SJCRH30 (cell line): ENCODE measurements at regions not wholly inside any gene's neighbourhood (a gene's known extent, or its start where the extent isn't known, plus 50 kb on each side); places are given as distances from the start of the nearest gene placed in this dataset.

Source experiments
- DNase-seq, 2 experiments: peaks; one replicate each; pipeline ENCODE4 v3.0.0-alpha.2; 2015 to 2020
- H3K27ac ChIP-seq: fragments of 250-450 bp; sonication (Bioruptor Pico); 2 replicates; pipeline ENCODE4 v1.5.1; 2020; ENCODE audit warnings: mild to moderate bottlenecking, moderate library complexity
- H3K27me3 ChIP-seq: fragments of 250-450 bp; sonication (Bioruptor Pico); 2 replicates; pipeline ENCODE4 v1.5.1; 2020; ENCODE audit warnings: mild to moderate bottlenecking, moderate library complexity
- H3K36me3 ChIP-seq: fragments of 250-450 bp; sonication (Bioruptor Pico); 2 replicates; pipeline ENCODE4 v1.5.1; 2020; ENCODE audit warnings: mild to moderate bottlenecking, moderate library complexity
- H3K4me1 ChIP-seq: fragments of 250-450 bp; sonication (Bioruptor Pico); 2 replicates; pipeline ENCODE4 v1.5.1; 2020; ENCODE audit warnings: mild to moderate bottlenecking, moderate library complexity
- H3K4me3 ChIP-seq: fragments of 250-450 bp; sonication (Bioruptor Pico); 2 replicates; pipeline ENCODE4 v1.5.1; 2020; ENCODE audit warnings: mild to moderate bottlenecking, moderate library complexity
- H3K9me3 ChIP-seq: fragments of 250-450 bp; sonication (Bioruptor Pico); replicated peaks from 2 replicates; pipeline ENCODE4 v1.5.1; 2020; ENCODE audit warnings: mild to moderate bottlenecking, moderate library complexity

- Histone ChIP-seq H3K9me3 (no peaks in the 10 kb centered on the region), H3K27ac (peak overlapping the region; percentile 94), H3K4me3 (peak overlapping the region; percentile 60), H3K4me1 (peaks cover 3% of the 10 kb centered on the region; the same call in 1 of the 2 replicates), H3K36me3 (no peaks in the 10 kb centered on the region), H3K27me3 (no peaks in the 10 kb centered on the region)
- DNase-seq, result peak; percentile 92 to 94
Observed at GRCh38 chr20:22652681-22653588, 68.6 kb upstream of the FOXA2 start.

DNA sequence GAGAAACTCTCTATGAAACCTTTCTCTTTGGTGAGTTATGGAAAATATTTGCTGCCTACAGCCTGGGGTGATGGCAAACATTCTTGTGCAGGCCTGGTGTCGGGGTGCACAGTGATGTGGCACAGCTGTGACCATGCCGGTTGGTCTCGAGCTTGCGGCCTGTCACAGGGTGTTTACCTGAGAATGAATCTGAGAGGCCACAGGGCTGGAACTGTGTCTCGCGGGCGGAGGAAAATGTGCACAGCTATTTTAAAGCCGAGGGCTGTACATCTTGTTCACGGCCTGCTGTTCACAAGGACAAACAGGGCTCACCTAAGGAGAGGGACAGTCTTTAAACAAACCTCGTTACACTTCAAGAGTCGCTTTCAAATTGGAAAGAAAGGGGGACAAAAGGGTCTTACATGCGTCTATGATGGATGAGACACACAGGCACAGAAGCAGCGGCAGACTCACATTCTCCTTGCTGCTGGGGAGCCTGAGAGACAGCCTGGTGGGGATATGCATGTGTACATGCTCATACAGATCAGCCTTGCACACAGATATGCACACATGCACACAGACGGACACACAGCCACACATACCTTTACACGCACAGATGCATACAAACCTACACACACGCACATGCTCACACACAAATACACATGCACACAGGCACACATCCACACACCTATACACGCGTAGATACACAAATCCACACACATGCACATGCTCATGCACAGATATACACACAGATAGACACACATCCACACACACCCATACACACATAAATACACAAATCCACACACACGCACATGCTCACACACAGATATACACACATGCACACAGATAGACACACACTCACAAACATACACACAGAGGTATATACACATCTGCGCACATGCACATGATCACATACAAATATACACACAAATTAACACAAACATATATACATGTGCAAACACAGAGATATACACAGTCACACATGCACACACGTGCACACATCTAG is 69.6 kb upstream of the FOXA2 start:
- Histone ChIP-seq H3K36me3 (no peaks in the 10 kb centered on the region), H3K27me3 (no peaks in the 10 kb centered on the region), H3K4me3 (peak overlapping the region; percentile 60), H3K27ac (peak overlapping the region; percentile 94), H3K4me1 (peaks cover 3% of the 10 kb centered on the region; the same call in 1 of the 2 replicates), H3K9me3 (no peaks in the 10 kb centered on the region)
- DNase-seq, result peak; percentile 60

GRCh38 chr20:22663528-22664025 is 79.2 kb upstream of the FOXA2 start:
- H3K27me3 ChIP-seq, result no peaks in the 10 kb centered on the region
- DNase-seq, result no peak

GRCh38 chr20:22667198-22667597 is 82.8 kb upstream of the FOXA2 start:
- no peaks in the 10 kb centered on the region for H3K27me3 ChIP-seq
- H3K4me1 ChIP-seq, result no peaks in the 10 kb centered on the region
- H3K27ac ChIP-seq, result no peak overlapping the region
- no peaks in the 10 kb centered on the region for H3K36me3 ChIP-seq
- peaks cover 3% of the 10 kb centered on the region; the same call in 1 of the 2 replicates for H3K9me3 ChIP-seq
- H3K4me3 ChIP-seq, result no peak overlapping the region
- DNase-seq, result no peak

More at GRCh38 chr20:22663528-22664025, 79.2 kb upstream of the FOXA2 start:
- no peak overlapping the region for H3K27ac ChIP-seq
- no peaks in the 10 kb centered on the region for H3K36me3 ChIP-seq
- no peaks in the 10 kb centered on the region for H3K4me1 ChIP-seq
- no peak overlapping the region for H3K4me3 ChIP-seq
- 0 out of 2 replicates have a peak, but pooled peaks cover under 1% of the 10 kb centered on the region for H3K9me3 ChIP-seq

GRCh38 chr20:22672191-22672590 is 87.8 kb upstream of the FOXA2 start:
- no peaks in the 10 kb centered on the region for H3K36me3 ChIP-seq
- no peak overlapping the region for H3K27ac ChIP-seq
- no peak for DNase-seq
- H3K4me1 ChIP-seq, result 0 out of 2 replicates have a peak, but pooled peaks cover 3% of the 10 kb centered on the region
- H3K9me3 ChIP-seq, result peaks cover 3% of the 10 kb centered on the region; the same call in 1 of the 2 replicates
- H3K4me3 ChIP-seq, result no peak overlapping the region
- no peaks in the 10 kb centered on the region for H3K27me3 ChIP-seq

- Histone ChIP-seq H3K4me1 (0 out of 2 replicates have a peak, but pooled peaks cover 3% of the 10 kb centered on the region), H3K36me3 (no peaks in the 10 kb centered on the region), H3K27me3 (no peaks in the 10 kb centered on the region), H3K27ac (no peak overlapping the region), H3K4me3 (no peak overlapping the region), H3K9me3 (peaks cover 3% of the 10 kb centered on the region)
- DNase-seq, result no peak
Observed at GRCh38 chr20:22673467-22673866, 89.1 kb upstream of the FOXA2 start.

DNA sequence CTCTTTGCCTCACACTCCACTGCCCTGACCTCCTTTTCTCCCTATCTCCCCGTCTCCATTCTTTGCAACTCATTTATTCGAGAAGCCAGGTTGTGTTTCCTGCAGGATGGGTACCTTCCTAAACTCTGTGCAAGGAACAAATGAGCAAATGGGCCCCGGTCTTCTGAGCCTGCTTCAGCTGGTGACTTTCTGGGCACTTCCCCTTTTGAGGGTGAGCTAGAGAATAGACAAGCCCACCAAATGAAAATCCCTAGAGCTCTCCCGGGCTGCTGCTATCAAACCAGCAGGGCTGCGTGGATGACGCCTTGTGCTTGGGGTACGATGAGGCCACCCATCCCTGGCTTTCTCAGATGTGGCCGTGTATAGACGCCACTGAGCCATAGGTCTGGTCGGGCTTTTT is 91.0 kb upstream of the FOXA2 start:
- no peaks in the 10 kb centered on the region for H3K36me3 ChIP-seq
- H3K27me3 ChIP-seq, result no peaks in the 10 kb centered on the region
- DNase-seq, result no peak
- H3K4me1 ChIP-seq, result 0 out of 2 replicates have a peak, but pooled peaks cover 3% of the 10 kb centered on the region
- no peak overlapping the region for H3K27ac ChIP-seq
- H3K4me3 ChIP-seq, result no peak overlapping the region
- H3K9me3 ChIP-seq, result peaks cover 7% of the 10 kb centered on the region

DNA sequence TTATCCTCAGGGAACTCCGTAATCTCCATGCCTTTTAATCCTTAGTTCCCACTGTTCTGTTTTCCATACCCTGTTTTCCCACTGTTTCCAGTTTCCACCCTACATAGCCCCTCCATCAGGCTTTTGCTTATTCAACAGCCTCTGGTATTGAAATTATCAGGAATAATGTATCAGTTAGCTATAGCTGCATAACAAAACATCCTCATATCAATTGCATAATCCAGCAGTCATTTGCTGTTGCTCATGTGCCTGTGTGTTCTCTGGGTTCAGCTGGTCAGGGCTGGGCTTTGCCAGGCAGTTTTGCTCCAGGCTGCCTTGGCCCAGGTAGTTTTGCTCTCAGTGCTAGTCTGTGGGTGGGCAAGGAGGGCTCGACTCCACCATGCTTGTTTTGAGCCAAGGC is 94.3 kb upstream of the FOXA2 start:
- Histone ChIP-seq H3K27ac (no peak overlapping the region), H3K9me3 (peaks cover 7% of the 10 kb centered on the region), H3K4me1 (peaks cover 3% of the 10 kb centered on the region; the same call in 1 of the 2 replicates), H3K4me3 (no peak overlapping the region), H3K27me3 (no peaks in the 10 kb centered on the region), H3K36me3 (no peaks in the 10 kb centered on the region)
- DNase-seq, result no peak

GRCh38 chr20:22679197-22679596 is 94.8 kb upstream of the FOXA2 start:
- Histone ChIP-seq H3K27ac (no peak overlapping the region), H3K4me3 (no peak overlapping the region), H3K9me3 (peaks cover 7% of the 10 kb centered on the region), H3K27me3 (no peaks in the 10 kb centered on the region), H3K4me1 (peaks cover 3% of the 10 kb centered on the region; the same call in 1 of the 2 replicates), H3K36me3 (no peaks in the 10 kb centered on the region)
- DNase-seq, result no peak

DNA sequence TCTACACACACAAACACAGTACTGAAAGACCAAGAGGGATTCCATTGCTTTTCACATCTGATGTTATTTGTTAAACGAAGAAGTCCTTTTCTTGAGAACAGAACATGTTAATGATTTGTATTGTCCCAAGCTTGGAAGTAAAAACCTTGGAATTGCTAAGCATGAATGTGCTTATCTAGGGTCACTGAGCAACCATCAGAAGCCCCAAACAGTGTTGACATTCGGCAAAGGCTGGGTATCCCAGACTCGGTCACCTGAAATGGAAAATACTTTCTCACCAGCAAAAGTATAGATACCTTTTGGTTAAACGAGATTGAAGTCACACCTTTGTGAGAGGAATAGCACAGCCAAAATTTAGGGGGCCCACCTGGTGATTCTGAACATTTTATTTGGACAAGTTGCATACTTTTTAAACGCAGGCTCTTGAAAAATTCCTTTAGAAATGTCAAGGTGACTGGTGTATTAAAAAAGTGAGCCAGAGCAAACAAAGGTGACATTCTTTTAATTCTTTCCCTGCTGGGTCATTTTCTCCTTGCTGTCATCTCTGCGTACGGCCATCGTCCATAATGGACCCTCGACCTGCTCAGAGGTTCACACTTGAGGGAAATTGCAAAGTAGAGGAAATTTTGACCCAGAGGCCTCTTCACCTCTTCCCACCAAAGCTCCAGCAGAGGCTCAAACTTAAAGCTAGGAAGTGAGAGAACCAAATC is 95.8 kb upstream of the FOXA2 start:
- Histone ChIP-seq H3K27me3 (no peaks in the 10 kb centered on the region), H3K9me3 (peaks cover 7% of the 10 kb centered on the region), H3K4me1 (peaks cover 3% of the 10 kb centered on the region; the same call in 1 of the 2 replicates), H3K27ac (no peak overlapping the region), H3K4me3 (no peak overlapping the region), H3K36me3 (no peaks in the 10 kb centered on the region)
- no peak for DNase-seq

DNA sequence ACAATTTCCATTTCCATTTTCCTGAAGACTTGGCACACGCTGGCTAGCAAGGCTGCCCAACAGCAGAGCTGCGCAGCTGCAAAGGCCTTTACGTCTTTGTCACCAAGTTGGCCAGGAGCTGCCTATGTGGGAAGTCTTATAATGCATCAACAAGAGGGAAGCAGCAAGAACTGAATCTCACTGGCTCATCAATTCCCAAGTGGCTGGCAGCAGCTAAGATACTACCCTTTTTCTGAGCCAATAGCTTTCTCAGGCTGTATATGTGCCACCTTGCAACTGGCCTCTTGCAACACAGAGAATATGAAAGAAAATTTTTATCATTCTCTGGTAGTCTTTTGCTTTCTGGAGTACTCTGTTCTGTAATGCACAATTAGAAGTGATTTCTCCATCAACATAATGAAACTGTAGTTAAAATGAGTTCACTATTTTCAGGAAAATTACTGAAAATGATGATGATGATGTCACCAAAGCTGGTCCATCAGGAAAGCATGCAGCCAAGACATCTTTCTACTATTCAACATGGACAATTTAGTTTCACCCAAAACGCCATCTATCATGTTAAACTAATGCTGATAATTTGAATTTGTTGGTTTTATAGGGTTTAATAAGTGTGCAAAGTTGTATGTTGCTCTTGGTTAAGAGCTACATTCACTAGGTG is 97.3 kb upstream of the FOXA2 start:
- no peaks in the 10 kb centered on the region for H3K36me3 ChIP-seq
- H3K9me3 ChIP-seq, result peaks cover 7% of the 10 kb centered on the region
- H3K4me3 ChIP-seq, result no peak overlapping the region
- DNase-seq, result no peak
- no peaks in the 10 kb centered on the region for H3K27me3 ChIP-seq
- H3K27ac ChIP-seq, result no peak overlapping the region
- no peaks in the 10 kb centered on the region; the same call in 1 of the 2 replicates for H3K4me1 ChIP-seq

DNA sequence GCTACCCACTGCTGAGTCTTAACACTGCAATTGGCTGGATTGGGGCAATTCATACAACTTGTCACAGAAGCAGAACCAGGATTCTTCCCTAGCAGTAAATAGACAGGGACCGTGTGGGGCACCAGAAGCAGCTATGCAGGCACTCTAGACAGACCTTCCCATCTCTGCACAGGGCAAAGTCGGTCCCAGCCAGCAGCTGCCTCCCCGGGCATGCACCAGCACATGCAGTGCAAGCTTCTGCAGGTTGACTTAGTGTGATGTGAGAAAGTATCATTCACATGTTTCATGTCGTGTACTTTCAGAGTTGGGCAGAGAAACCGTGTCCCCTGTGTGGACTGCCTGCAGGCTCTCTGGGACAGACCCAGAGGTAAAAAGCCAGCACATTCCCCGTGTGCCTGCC is 98.0 kb upstream of the FOXA2 start:
- peaks cover 7% of the 10 kb centered on the region for H3K9me3 ChIP-seq
- no peak overlapping the region for H3K27ac ChIP-seq
- no peaks in the 10 kb centered on the region; the same call in 1 of the 2 replicates for H3K4me1 ChIP-seq
- H3K36me3 ChIP-seq, result no peaks in the 10 kb centered on the region
- DNase-seq, result no peak
- H3K4me3 ChIP-seq, result no peak overlapping the region
- no peaks in the 10 kb centered on the region for H3K27me3 ChIP-seq

- Histone ChIP-seq H3K9me3 (peaks cover under 1% of the 10 kb centered on the region; the same call in 1 of the 2 replicates), H3K36me3 (no peaks in the 10 kb centered on the region), H3K27me3 (no peaks in the 10 kb centered on the region), H3K4me1 (no peaks in the 10 kb centered on the region; the same call in 1 of the 2 replicates), H3K4me3 (no peak overlapping the region), H3K27ac (no peak overlapping the region)
- peak; percentile 78 to 94 for DNase-seq
Observed at GRCh38 chr20:22684072-22684762, 99.8 kb upstream of the FOXA2 start.
